ENCODE measurements at regions not wholly inside any gene's neighbourhood (a gene's known extent, or its start where the extent isn't known, plus 50 kb on each side); places are given as distances from the start of the nearest gene placed in this dataset.

GRCh38 chr7:11252011-11252607, 278.4 kb downstream of the PHF14 start:
- TF ChIP-seq NCOR1 (IDR thresholded peaks at IDR 0.05) (no peak), HSF4 (CRISPR knock-in tag; IDR thresholded peaks at IDR 0.05; ENCODE audit: borderline replicate concordance) (no peak), U2AF1 (optimal IDR thresholded peaks at IDR 0.05; ENCODE audit: low read depth, low read length) (no peak), TBL1XR1 (IDR thresholded peaks at IDR 0.05; ENCODE audit: low read length in 2 of 2) (no peak)
- TF ChIP-seq, protein P1, sequence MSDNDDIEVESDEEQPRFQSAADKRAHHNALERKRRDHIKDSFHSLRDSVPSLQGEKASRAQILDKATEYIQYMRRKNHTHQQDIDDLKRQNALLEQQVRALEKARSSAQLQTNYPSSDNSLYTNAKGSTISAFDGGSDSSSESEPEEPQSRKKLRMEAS (CRISPR knock-in tag; IDR thresholded peaks at IDR 0.05), result no peak
- Histone ChIP-seq H2AFZ (ENCODE audit: low read depth, low read length) (no peak overlapping the region), H3K9me3 (replicated peaks; ENCODE audit: control insufficient read depth, insufficient read depth, low read depth, low read length) (no peaks in the 10 kb centered on the region), H3K27ac (ENCODE audit: extremely low read depth, low read depth, low read length) (no peak overlapping the region), H3K4me3 (no peak overlapping the region), H3K9me1 (ENCODE audit: control insufficient read depth, insufficient read depth, low read length) (no peaks in the 10 kb centered on the region), H3K36me3 (ENCODE audit: control insufficient read depth, insufficient read depth, low read length) (no peaks in the 10 kb centered on the region), H3K4me1 (replicated peaks in 1 of 2; ENCODE audit: control insufficient read depth in 2 of 2, insufficient read depth in 2 of 2, low read length in 2 of 2) (no peaks in the 10 kb centered on the region), H3K9ac (ENCODE audit: insufficient read depth in 1 of 2, low read depth in 2 of 2, low read length in 2 of 2) (no peak overlapping the region), H3K79me2 (ENCODE audit: control insufficient read depth, insufficient read depth, low read length) (no peaks in the 10 kb centered on the region), H3K4me2 (ENCODE audit: insufficient read depth, low read length) (no peak overlapping the region), H4K20me1 (replicated peaks; ENCODE audit: control insufficient read depth, insufficient read depth, low read length) (no peaks in the 10 kb centered on the region), H3K27me3 (ENCODE audit: control insufficient read depth in 2 of 2, insufficient read depth in 2 of 2, low read length in 2 of 2) (peaks cover 13 to 17% of the 10 kb centered on the region in 2 experiments; a peak in 4 of 5 replicates)
- CTCF ChIA-PET (ENCODE audit: low intra/inter-chr PET ratio), result no interaction called here
- no peak for FAIRE-seq
- ATAC-seq, result no peak
- WGBS (ENCODE audit: insufficient coverage, low coverage, missing lambda C conversion rate), result 2% methylated on average over 4 of the region's 4 CpGs
- no peak for DNase-seq (ENCODE audit: extremely low read depth in 1 of 4, low spot score in 3 of 4)
- intact Hi-C loops (cut with micrococcal nuclease) (no loop called here), in situ Hi-C loops (cut with MboI) (no loop called here)
- no TSS peak for BruUV-seq (replicated peaks)
- POLR2A ChIA-PET, result interaction anchor here (1.4 kb wide), 1 partner anchor 11 kb away, joined by 3 read pairs; no protein-coding TSS in a partner anchor
